GM21737 (cell line): ENCODE measurements at regions not wholly inside any gene's neighbourhood (a gene's known extent, or its start where the extent isn't known, plus 50 kb on each side); places are given as distances from the start of the nearest gene placed in this dataset.

Experiments
- ATAC-seq: cut with Tn5 transposase; IDR thresholded peaks from one replicate; pipeline ENCODE4 v1.9.1; 2021; ENCODE audit warnings: mild to moderate bottlenecking, moderate library complexity; ENCODE audit not compliant: unreplicated experiment

DNA sequence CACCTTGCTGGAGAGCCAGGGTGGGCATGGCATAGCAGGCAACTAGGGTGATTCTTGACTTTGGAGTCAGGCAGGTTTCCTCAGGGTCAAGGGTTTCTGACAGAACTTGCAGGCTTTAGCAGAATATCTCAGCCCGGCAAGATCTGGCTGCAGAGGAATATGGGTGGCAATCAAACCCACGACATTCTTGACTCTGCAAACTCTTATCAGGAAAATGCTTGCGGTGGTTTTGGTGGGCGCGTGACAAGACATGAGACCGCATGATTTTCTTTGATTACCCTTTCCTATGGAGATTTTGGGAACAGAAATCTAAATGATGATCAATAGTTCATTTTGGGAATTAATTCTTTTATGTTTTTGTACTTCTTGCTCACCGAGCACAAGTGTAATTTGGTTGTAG, 449.5 kb downstream of the VRK1 start:
- ATAC-seq: no peak

DNA sequence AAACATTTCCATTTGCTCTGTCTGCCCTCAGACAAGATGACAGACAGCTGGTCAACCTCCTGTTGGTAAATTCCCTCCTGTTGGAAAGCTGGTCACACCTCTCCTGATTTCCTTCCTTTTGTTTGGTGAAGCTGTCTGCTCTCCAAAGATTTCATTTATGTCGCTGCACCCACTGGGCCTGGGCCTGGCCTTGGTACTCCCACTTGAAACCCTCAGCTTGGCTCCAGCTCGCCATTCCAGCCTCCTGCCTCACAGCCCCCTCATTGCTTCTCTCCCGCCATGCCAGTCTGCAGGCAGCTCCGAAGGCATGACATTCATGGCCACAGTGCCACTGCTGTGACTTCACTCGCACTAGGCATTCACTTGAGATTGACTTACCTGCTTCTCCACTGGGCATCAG, 451.8 kb downstream of the VRK1 start:
- no peak for ATAC-seq

DNA sequence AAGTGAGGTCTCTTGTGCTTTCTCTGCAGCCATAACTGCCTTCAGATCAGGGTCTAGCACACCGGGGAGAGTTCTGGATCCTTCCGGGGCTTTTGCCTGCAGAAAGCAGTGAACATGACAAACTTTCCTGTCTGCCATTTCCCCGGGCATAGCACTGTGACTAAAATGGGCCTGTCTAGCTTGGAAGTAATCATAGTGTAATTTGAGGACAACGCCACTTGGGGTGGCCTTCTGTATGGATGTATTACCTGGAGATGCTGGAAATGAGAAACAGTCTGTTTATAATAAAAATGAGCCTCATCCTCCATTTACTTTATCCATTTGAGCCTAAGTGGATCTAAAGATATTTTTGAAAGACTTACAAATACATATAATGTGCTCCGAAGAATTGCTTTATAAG, 453.7 kb downstream of the VRK1 start:
- no peak for ATAC-seq

DNA sequence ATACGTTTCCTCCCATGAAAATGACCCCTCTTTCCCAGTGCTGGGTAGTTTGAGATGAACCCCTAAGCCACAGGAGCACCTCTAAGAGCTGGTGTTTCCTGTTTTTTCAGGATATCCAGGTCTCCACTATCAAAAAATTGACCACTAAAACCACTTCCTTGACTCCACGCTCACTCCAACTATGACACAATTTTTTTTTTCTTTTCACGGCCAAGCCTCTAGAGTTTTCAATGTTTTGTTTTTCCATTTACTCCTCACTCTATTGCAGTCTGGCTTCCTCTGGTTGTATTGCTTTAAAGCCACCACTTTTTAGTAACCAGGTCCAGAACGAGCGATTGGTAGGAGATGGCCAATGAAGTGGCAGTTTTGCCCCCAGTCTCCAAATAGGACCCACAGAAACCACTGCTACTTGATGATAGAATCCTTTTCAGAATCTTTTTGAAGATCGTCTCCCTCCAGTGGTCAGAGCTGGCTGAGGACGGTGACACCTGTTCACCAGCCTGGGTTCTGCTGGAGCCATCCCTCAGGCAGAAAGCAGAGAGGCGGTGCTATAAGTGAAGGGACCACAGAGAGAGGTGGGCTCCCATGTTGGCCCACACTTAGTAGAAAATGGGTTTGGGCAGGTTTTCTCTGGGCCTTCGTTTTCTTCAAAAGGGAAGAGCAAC, 454.4 kb downstream of the VRK1 start:
- no peak for ATAC-seq

DNA sequence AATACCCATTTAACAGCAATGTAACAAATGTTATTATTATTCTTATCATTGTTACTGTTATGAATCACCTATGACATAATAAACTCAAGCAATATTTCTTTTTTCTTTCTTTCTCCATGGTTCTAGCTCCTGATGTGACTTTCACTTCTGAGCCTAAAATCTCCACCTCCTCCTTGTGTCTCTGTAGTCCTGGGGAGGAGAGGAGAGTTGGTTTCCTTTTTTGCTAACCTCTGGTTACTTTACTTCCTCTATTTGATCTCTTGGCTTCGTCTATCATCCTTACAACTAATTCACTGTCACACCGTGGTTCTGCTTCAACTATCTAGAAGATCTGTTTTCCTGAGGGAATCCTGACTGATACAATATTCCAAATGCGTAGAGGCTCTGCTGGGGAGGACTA, 456.6 kb downstream of the VRK1 start:
- ATAC-seq: no peak

DNA sequence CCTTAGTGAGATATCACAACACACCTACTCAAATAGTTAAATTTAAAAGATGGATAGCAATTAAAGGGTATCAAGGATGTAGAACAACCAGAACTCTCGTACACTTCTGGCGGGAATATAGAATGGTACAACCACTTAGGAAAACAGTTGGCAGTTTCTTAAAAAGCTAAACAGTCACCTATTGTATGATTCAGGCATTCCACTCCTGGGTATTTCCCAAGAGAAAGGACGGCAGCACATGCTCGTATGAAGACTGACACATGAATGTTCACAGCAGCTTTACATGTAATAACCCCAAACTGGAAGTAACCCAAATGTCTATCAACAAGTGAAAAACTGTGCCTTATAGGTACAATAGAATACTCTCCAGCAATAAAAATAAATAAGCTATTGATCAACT, 465.2 kb downstream of the VRK1 start:
- no peak for ATAC-seq

DNA sequence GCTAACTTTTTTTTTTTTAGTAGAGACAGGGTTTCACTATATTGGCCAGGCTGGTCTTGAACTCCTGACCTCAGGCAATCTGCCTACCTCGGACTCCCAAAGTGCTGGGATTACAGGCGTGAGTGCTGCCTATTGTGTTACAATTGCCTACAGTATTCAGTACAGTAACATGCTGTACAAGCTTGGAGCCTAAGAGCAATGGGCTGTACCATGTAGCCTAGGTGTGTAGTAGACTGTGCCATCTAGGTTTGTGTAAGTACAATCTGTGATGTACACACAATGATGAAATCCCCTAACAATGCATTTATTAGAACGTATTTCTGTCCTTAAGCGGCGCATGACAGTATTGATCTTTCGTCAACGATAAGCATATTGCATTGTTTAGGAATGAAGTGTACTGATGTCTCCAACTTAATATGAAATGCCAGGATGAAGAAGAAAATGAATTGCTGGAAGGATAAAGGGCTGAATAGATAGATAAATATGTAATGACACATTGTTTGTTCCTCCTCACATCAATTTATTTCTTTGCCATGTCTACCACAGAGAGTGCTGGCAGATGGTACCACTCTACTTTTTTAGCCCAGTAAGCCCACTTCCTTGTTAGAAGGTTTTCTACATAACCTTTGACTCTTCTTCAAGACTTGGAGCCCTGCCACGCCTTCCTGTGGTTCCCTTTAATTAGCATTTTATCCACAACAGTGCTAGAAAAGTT, 467.5 kb downstream of the VRK1 start:
- no peak for ATAC-seq

DNA sequence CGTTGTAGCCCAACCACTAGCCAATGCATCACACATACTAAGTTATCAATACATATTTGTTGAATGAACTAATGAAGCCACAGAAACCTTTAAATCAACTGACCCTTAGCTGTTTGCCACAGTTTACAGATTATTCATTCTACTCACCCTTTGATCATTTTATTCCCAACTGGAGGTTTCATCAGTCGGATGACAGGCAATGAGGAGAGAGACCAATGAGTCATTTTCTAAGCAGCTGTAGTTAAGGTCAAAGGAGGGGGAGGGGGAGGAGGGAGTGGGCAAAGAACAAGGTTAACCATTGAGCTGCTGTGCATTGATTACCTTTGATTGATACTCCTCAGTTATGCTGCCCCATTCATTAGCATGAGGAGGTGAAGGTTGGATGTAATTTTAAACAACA, 469.5 kb downstream of the VRK1 start:
- no peak for ATAC-seq

DNA sequence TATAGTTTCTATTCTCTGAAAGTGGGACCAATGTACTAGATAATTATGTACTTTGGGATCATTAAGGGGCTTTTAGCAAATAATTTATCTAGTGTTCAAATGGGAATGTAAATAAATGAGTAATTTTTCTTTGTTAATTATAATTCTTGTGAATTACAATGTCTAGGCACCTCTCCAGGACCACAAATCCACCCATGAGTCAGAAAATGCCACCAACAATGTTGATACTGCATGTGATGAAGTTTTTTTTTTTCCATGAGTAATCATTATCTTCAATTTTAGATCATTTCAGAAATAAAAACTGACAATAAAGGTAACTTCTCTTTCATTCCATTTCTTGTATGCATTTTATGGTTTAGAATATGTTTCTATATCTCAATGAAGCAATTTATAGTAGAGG, 470.3 kb downstream of the VRK1 start:
- ATAC-seq: no peak

DNA sequence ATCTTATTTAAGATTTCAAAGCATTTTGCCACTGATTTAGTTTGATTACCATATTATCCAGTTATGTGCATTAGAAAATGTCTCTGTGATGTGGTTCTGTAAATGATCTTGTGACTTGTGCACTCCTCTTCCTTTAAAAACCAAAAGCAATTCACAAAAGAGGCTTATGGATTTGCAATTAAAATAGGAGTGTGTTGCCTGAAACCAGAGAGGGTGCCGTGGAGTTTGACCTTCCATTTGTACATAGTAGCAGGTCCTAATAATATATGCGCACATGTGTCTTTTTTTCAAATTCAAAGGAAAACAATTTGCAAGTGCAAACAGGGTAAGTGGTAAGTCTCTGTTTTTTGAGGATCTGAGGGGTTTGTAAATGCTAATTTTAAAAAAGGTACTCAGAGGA, 470.9 kb downstream of the VRK1 start:
- ATAC-seq: no peak

DNA sequence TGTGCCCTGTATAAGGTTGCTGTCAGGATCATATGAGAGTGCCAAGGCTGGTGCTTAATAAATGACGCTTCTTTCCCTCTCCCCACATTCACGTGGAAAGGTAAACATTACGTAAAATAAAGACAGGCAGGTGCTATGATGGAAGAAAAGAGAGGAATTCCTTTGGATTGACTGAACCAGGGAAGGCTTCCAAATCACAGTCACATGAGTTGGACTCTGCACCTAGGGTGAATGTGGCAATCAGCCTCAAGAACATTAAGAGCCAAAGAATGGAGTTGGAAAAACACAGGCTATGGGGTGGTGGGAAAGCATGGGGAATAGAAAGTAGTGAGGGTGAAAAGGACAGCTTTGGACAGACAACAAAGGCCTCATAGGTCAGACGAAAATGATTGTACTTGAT, 473.1 kb downstream of the VRK1 start:
- no peak for ATAC-seq

DNA sequence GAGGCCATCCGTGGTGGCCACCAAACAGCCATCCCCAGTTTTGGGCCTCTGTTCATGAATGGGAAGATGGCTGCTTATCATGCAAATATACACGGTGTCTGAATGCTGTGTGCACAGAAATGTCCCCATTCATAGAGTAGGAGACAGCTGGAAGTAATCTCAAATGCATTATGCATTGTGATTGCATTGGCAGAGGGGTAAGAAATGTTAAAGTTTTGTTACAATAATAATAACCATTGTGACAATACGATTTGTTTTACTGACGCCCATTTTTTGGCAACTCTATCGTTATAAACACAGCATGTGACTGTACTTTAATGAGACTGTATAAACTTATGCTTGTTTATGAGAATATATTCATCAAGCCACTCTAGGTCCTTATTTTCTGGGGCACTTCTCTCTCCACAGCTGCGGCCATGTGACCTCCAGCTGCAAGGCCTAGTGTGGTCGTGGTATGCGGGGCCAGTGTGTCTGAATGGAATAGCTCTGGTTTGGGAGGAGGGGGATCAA, 474.3 kb downstream of the VRK1 start:
- ATAC-seq: no peak

DNA sequence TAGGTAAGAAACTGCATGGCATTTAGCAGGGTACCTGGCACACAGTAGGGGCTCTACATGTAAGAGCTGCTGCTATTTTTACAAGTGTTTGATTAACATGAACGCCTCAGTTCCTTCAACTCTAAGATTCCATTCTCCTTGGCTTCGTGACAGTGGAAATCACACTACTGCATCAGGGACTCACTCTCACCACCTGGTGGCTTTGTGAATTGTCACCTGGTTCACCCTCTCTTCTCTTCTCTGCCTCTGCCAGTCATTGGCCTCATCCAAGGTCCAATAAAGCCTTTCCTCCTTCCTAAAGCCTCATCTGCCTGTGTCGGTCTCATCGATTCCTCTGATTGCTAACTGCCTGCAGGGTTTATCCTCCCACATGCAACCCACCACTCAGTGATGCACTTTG, 476.4 kb downstream of the VRK1 start:
- no peak for ATAC-seq

DNA sequence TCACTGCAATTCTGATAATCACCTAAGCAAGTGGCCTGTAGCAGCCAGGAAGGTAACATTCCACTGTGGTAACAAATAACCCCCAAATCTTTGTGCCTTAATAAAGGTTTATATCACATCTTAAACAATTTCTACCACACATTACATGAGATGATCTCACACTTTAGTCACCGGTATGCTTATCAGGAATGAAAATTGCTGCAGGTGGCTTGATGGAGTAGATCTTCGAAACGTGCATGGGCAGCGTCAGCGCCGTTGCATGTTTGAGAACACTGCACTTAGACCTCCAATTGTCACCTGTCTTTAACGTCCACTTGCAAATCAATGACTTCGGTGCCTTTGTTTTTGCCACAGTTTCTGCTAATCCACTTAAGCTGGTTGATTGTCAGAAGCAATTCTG, 477.4 kb downstream of the VRK1 start:
- ATAC-seq: no peak

DNA sequence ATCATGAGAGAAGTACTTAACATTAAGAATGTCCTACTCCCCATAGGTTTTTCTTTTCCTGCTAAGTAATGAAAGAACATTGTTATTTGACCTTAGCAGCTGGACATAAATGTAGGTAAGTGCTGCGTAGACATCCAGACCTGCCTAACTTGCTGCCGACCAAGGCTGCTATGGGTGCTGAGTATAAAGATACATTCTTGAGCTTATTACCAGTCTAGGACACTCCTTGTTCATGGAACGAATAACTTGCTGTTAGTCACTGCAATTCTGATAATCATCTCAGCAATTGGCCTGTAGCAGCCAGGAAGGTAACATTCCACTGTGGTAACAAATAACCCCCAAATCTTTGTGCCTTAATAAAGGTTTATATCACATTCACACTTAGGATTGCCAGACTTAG, 478.1 kb downstream of the VRK1 start:
- no peak for ATAC-seq

DNA sequence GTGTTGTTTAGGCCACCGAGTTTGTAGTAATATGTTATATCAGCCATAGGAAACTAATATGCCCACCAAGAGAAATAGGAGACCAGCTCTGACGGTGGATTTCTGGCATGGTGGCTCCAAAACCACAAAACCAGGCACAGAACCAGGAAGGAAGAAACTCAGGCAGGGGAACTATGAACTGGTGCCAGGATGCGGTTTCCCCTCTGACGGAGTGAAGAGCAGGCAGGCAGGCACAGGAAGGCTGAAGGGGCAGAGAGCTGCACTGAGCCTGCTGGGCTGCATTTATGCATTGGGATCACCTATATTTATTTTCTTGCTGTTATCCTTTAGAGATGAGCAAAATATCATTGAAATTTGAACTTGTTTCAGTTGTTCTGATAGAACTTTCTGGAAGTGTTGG, 479.4 kb downstream of the VRK1 start:
- ATAC-seq: no peak

DNA sequence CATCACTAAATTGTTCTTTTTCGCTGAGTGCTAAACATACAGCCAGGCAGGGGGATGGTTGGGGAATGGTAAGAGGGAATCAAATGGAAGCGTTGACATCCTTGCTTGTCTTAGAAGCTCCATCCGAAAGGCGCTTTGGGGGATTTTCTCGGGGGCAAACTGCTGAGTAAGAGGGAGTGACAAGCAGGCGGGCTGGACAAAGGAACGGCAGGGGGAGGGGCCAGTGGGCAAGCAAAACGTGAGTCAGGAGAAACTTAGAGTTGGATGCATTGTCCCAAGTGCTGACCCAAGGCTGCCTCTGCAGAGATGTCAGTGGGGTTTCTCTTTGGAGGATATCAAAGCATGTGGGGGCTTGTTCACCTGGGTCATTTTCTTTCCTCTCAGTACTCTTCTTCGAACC, 480.5 kb downstream of the VRK1 start:
- ATAC-seq: no peak

DNA sequence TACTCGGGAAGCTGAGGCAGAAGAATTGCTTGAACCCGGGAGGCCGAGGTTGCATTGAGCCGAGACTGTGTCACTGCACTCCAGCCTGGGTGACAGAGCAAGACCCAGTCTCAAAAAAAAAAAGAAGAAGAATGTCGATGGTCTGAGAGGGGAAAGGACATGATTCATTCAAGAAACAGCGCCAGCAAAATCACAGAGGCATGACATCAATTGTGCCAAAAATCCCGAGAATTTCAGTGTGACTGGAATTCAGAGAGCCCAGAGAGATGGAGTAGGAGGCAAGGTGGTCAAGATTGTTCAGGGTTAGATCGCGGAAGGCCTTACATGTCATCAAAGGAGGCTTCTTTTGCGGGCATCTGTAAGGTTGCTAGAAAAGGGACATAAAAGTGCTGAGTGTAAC, 483.3 kb downstream of the VRK1 start:
- no peak for ATAC-seq

DNA sequence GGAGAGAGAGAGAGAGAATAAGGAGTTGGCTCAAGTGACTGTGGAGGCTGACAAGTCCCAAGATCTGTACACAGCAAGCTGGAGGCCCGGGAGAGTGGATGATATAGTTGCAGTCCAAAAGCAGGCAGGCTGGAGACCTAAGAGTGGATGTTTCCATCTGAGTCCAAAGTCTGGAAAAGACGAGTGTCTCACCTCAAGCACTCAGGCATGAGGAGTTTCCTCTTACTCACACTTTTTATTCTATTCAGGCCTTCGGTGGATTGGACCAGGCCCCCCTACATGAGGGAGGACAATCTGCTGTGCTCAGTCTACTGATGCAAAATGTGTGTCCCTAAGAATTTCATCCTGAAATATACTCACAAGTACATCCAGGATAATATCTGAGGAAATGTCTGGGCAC, 484.6 kb downstream of the VRK1 start:
- ATAC-seq: no peak

DNA sequence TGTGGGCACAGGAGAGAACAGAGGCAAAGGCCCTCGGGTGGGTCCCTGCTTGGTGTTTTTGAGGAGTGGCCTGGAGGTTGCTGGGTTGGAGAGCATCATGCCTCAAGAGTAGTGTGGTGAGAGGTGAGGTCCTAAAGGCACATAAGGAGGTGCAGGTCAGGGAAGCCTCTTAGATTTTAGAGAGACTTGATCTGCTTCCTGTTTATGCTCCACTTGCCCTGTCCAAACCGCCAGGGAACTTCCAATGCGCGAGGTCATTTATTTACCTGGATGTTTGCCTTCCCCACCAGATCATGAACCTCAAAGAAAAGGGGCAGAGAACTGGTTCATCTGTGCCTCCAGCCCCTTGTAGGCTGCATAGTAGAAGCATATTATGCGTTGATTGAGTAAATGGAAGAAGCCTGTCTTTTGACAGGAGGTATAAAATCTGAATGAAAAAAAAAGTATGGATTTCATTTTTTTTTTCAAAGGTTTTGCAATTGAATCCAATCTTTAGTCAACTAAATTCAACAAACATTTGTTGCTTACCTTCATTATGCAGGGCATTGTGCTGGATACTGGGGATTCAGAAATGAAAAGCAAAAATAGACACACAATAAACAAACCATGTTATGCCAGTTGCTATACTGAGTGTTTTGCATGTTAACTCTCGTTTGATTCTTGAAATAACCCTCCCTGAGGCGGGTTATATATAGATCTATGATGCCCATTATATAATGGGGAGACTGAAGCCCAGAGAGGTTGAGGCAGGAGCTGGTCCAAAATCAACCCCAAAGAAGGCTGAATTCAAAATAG, 485.2 kb downstream of the VRK1 start:
- no peak for ATAC-seq

DNA sequence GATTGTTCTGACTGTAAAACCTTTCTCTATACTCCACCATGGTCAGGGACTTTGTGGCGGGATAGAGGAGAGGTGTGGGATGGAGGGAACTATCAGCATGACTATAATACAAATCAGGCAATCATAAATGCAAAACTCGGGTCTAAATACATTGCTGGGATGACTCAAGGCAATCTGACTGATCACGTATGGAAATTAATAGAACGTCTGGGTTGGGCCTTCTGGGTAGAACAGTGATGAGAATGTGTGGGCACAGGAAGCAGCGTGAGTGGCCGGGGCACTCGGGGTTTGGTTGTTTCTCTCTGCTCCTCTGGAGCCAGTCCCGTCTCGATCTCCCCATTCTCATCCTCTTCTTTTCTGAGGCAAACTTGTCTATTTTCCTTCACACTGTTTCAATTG, 485.8 kb downstream of the VRK1 start:
- no peak for ATAC-seq

DNA sequence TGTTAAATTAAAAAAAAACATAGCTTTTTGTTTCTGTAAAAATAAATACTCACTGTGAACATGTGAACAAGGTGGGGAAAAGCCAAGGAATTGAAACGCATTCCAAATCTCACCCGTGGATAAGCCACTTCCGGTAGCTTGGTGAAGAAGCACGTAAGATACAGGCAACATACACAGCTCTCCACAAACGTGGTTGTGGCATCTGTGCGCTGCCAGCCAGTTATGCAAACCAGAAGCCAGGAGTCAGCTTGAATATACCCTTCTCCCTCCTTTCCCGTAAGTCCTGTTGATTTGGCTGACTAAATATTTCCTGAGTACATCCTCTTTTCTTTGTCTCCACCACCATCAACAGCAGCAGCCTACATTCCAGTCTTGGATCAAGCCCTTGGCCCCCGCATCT, 486.2 kb downstream of the VRK1 start:
- no peak for ATAC-seq
